ENCODE measurements at regions not wholly inside any gene's neighbourhood (a gene's known extent, or its start where the extent isn't known, plus 50 kb on each side); places are given as distances from the start of the nearest gene placed in this dataset.

GRCh38 chr16:86893506-86893905 is 315.2 kb downstream of the FOXL1 start:
- Histone ChIP-seq H3K4me1 (ENCODE audit: insufficient read depth, low read length, poor library complexity, severe bottlenecking) (no peaks in the 10 kb centered on the region), H3K9me3 (ENCODE audit: low read depth, low read length, poor library complexity, severe bottlenecking) (no peaks in the 10 kb centered on the region), H3K36me3 (ENCODE audit: insufficient read depth, low read length, poor library complexity, severe bottlenecking) (no peaks in the 10 kb centered on the region), H3K27ac (ENCODE audit: low read depth, low read length, poor library complexity, severe bottlenecking) (no peak overlapping the region), H3K4me3 (ENCODE audit: low read depth, low read length, poor library complexity, severe bottlenecking) (no peak overlapping the region), H3K27me3 (replicated peaks; ENCODE audit: insufficient read depth, low read depth, low read length, poor library complexity) (peaks cover 45% of the 10 kb centered on the region)
- DNase-seq (ENCODE audit: low spot score): no peak
- TF ChIP-seq EZH2 (IDR thresholded peaks at IDR 0.05; ENCODE audit: borderline replicate concordance, low read depth, low read length, poor library complexity, severe bottlenecking): no peak
- TF ChIP-seq, protein P1, sequence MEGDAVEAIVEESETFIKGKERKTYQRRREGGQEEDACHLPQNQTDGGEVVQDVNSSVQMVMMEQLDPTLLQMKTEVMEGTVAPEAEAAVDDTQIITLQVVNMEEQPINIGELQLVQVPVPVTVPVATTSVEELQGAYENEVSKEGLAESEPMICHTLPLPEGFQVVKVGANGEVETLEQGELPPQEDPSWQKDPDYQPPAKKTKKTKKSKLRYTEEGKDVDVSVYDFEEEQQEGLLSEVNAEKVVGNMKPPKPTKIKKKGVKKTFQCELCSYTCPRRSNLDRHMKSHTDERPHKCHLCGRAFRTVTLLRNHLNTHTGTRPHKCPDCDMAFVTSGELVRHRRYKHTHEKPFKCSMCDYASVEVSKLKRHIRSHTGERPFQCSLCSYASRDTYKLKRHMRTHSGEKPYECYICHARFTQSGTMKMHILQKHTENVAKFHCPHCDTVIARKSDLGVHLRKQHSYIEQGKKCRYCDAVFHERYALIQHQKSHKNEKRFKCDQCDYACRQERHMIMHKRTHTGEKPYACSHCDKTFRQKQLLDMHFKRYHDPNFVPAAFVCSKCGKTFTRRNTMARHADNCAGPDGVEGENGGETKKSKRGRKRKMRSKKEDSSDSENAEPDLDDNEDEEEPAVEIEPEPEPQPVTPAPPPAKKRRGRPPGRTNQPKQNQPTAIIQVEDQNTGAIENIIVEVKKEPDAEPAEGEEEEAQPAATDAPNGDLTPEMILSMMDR (conservative IDR thresholded peaks at IDR 0.05; ENCODE audit: low read depth, low read length): no peak
- POLR2A ChIA-PET (ENCODE audit: low non-redundant PET): no interaction called here
- no TSS peak for BruUV-seq (replicated peaks)
- CTCF ChIA-PET: no interaction called here
- intact Hi-C loops (cut with micrococcal nuclease; ENCODE audit: unreplicated experiment): no loop called here

DNA sequence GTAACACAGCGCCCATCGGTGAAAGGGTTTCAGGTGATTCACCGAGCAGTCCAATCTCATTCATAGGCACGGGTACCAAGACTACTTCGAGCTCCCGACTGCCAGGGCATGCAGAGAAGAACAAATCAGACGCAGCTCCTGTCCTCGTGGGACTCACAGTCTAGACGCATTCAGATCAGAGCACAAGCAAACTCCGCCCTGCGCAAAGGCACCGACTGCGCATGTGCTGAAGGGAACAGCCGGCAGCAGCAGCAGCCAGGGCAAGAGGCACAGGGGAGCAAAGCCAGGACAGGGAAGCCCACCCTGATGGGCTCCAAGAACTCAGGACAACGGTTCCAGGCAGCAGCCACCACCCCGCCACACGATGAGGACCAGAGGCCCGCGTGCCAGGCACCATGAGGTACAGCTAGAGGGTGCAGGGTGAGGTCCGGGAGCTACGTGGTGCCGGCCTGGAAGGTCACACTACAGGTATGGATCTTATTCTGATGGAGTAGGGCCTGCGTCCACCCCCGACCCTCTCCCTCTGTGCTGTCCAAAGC is 315.7 kb downstream of the FOXL1 start:
- POLR2A ChIA-PET (ENCODE audit: low non-redundant PET): no interaction called here
- CTCF ChIA-PET: no interaction called here
- intact Hi-C loops (cut with micrococcal nuclease; ENCODE audit: unreplicated experiment): no loop called here
- no peak overlapping the region for H3K4me3 ChIP-seq (ENCODE audit: low read depth, low read length, poor library complexity, severe bottlenecking)
- no peaks in the 10 kb centered on the region for H3K36me3 ChIP-seq (ENCODE audit: insufficient read depth, low read length, poor library complexity, severe bottlenecking)
- H3K27ac ChIP-seq (ENCODE audit: low read depth, low read length, poor library complexity, severe bottlenecking): no peak overlapping the region
- no peak for DNase-seq (ENCODE audit: low spot score)
- no TSS peak for BruUV-seq (replicated peaks)
- H3K4me1 ChIP-seq (ENCODE audit: insufficient read depth, low read length, poor library complexity, severe bottlenecking): no peaks in the 10 kb centered on the region
- H3K27me3 ChIP-seq (replicated peaks; ENCODE audit: insufficient read depth, low read depth, low read length, poor library complexity): peaks cover 42% of the 10 kb centered on the region
- H3K9me3 ChIP-seq (ENCODE audit: low read depth, low read length, poor library complexity, severe bottlenecking): no peaks in the 10 kb centered on the region
- TF ChIP-seq, protein P1 (conservative IDR thresholded peaks at IDR 0.05; ENCODE audit: low read depth, low read length): no peak
- TF ChIP-seq EZH2 (IDR thresholded peaks at IDR 0.05; ENCODE audit: borderline replicate concordance, low read depth, low read length, poor library complexity, severe bottlenecking): no peak

DNA sequence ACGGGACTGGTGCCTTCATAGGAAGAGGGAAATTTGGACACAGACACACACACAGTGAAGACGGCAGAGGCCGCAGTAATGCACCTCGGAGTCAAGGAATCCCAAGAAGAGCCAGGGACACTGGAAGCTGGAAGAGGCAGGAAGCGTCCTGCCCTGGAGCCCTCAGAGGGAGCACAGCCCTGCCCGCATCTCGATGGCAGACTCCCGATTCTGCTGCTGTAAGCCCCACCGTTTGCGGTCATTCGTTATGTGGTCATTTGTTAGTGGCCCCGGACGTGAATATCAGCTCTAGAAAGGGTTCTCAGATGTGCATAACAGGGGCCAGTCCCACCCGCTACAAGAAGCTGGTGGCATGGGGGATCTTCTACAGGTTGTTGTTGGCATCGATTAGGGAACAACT is 316.6 kb downstream of the FOXL1 start:
- Histone ChIP-seq H3K36me3 (ENCODE audit: insufficient read depth, low read length, poor library complexity, severe bottlenecking) (no peaks in the 10 kb centered on the region), H3K9me3 (ENCODE audit: low read depth, low read length, poor library complexity, severe bottlenecking) (no peaks in the 10 kb centered on the region), H3K27me3 (replicated peaks; ENCODE audit: insufficient read depth, low read depth, low read length, poor library complexity) (peaks cover 42% of the 10 kb centered on the region), H3K4me1 (ENCODE audit: insufficient read depth, low read length, poor library complexity, severe bottlenecking) (no peaks in the 10 kb centered on the region), H3K27ac (ENCODE audit: low read depth, low read length, poor library complexity, severe bottlenecking) (no peak overlapping the region), H3K4me3 (ENCODE audit: low read depth, low read length, poor library complexity, severe bottlenecking) (no peak overlapping the region)
- DNase-seq (ENCODE audit: low spot score): no peak
- ChIA-PET POLR2A (ENCODE audit: low non-redundant PET) (no interaction called here), CTCF (no interaction called here)
- no TSS peak for BruUV-seq (replicated peaks)
- intact Hi-C loops (cut with micrococcal nuclease; ENCODE audit: unreplicated experiment): no loop called here
- TF ChIP-seq EZH2 (IDR thresholded peaks at IDR 0.05; ENCODE audit: borderline replicate concordance, low read depth, low read length, poor library complexity, severe bottlenecking): no peak
- TF ChIP-seq, protein P1 (conservative IDR thresholded peaks at IDR 0.05; ENCODE audit: low read depth, low read length): no peak
